Endothelial cell of umbilical vein (primary cell): ENCODE measurements at regions not wholly inside any gene's neighbourhood (a gene's known extent, or its start where the extent isn't known, plus 50 kb on each side); places are given as distances from the start of the nearest gene placed in this dataset.

ENCODE experiments used
- BruUV-seq: library from RNA; stranded (reverse); fragments of 400-500 nt; replicated peaks from 2 replicates; lab custom pipeline; 2021; lab: Mats Ljungman, UMichigan
- CTCF ChIA-PET: fragments of 300-600, 350-600 bp; sonication (Branson Sonifier 250); formaldehyde crosslinking; loops from one replicate; lab custom pipeline; 2021; ENCODE audit warnings: antibody characterized with exemption, inconsistent platforms; lab: Charles Lee
- POLR2A ChIA-PET: fragments of 300-600, 350-600 bp; sonication (Branson Sonifier 250); formaldehyde crosslinking; loops from one replicate; lab custom pipeline; 2021; ENCODE audit warnings: antibody characterized with exemption, inconsistent platforms; lab: Charles Lee
- DNase-seq: peaks from one replicate; pipeline ENCODE4 v3.0.0-alpha.2; 2011; ENCODE audit warnings: low read depth, low spot score
- FAIRE-seq: peaks from 2 replicates; lab custom pipeline; 2011; peaks lifted over from hg19 to GRCh38; lab: Jason Lieb, UNC
- H2AFZ ChIP-seq: 2 replicates; pipeline ENCODE4 v1.6.0; 2012; ENCODE audit warnings: low read depth, low read length, control low read depth, inconsistent platforms
- H3K27ac ChIP-seq: 2 replicates; pipeline ENCODE4 v1.5.1; 2011; ENCODE audit warnings: low read depth, mild to moderate bottlenecking, control low read depth, low read length, moderate library complexity; ENCODE audit not compliant: insufficient read depth
- H3K27me3 ChIP-seq, 2 experiments: 2 replicates each; pipeline versions ENCODE4 v1.6.0 to v1.6.1; 2011; ENCODE audit warnings: low read length in 2 of 2, mixed read lengths in 1 of 2; ENCODE audit not compliant: control insufficient read depth in 2 of 2, insufficient read depth in 2 of 2
- H3K36me3 ChIP-seq, 2 experiments: 2 replicates in 1 of 2; 3 replicates in 1 of 2; pipeline ENCODE4 v1.5.1; 2011; ENCODE audit warnings: low read length in 2 of 2, mild to moderate bottlenecking in 1 of 2, moderate library complexity in 1 of 2; ENCODE audit not compliant: control insufficient read depth in 2 of 2, insufficient read depth in 2 of 2; ENCODE audit errors: extremely low read depth in 1 of 2
- H3K4me1 ChIP-seq: 3 replicates; pipeline ENCODE4 v1.5.1; 2011; ENCODE audit warnings: mild to moderate bottlenecking, low read length; ENCODE audit not compliant: control insufficient read depth, insufficient read depth; ENCODE audit errors: extremely low read depth
- H3K4me2 ChIP-seq: 2 replicates; pipeline ENCODE4 v1.6.1; 2011; ENCODE audit warnings: low read length, control low read depth, mixed read lengths; ENCODE audit not compliant: insufficient read depth
- H3K4me3 ChIP-seq, 3 experiments: fragments of 200-600 bp in 1 of 3; sonication (generic), shearing (Covaris generic) in 1 of 3; replicated peaks in 1 of 3; 2 replicates each; pipeline ENCODE4 v1.5.1; 2011 to 2016; ENCODE audit warnings: control low read depth in 3 of 3, low read length in 3 of 3, mild to moderate bottlenecking in 2 of 3, inconsistent platforms in 1 of 3, low read depth in 1 of 3, moderate library complexity in 1 of 3; ENCODE audit not compliant: insufficient read depth in 1 of 3
- H3K79me2 ChIP-seq: 2 replicates; pipeline ENCODE4 v1.6.0; 2012; ENCODE audit warnings: low read length, inconsistent platforms; ENCODE audit not compliant: control insufficient read depth, insufficient read depth
- H3K9ac ChIP-seq: replicated peaks from 2 replicates; pipeline ENCODE3; 2011; ENCODE audit warnings: low read length, control low read depth; ENCODE audit not compliant: insufficient read depth; ENCODE audit errors: extremely low read depth
- H3K9me1 ChIP-seq: replicated peaks from 3 replicates; pipeline ENCODE4 v1.6.0; 2011; ENCODE audit warnings: mild to moderate bottlenecking, low read length; ENCODE audit not compliant: control insufficient read depth, insufficient read depth; ENCODE audit errors: extremely low read depth
- H3K9me3 ChIP-seq: replicated peaks from 2 replicates; pipeline ENCODE4 v1.5.1; 2012; ENCODE audit warnings: low read length, inconsistent platforms; ENCODE audit not compliant: control insufficient read depth, insufficient read depth
- H4K20me1 ChIP-seq: replicated peaks from 2 replicates; pipeline ENCODE3; 2011; ENCODE audit warnings: mild to moderate bottlenecking, low read length; ENCODE audit not compliant: control insufficient read depth, insufficient read depth; ENCODE audit errors: extremely low read depth
- EZH2 ChIP-seq: IDR thresholded peaks from 2 replicates; pipeline ENCODE4 v1.6.1; 2012; ENCODE audit warnings: borderline replicate concordance, low read depth, mild to moderate bottlenecking, moderate library complexity, low read length, inconsistent platforms; ENCODE audit not compliant: severe bottlenecking
- FOS ChIP-seq: IDR thresholded peaks from 2 replicates; pipeline ENCODE4 v1.6.1; 2011; ENCODE audit warnings: mild to moderate bottlenecking, low read length, moderate library complexity, borderline replicate concordance; ENCODE audit not compliant: insufficient read depth
- GATA2 ChIP-seq: IDR thresholded peaks from 2 replicates; pipeline ENCODE4 v1.7.0; 2011; ENCODE audit warnings: low read depth, mild to moderate bottlenecking, moderate library complexity, mixed read lengths, low read length; ENCODE audit not compliant: insufficient read length, insufficient read depth
- JUN ChIP-seq: IDR thresholded peaks from 2 replicates; pipeline ENCODE4 v1.6.1; 2011; ENCODE audit warnings: borderline replicate concordance, low read depth; ENCODE audit not compliant: insufficient read length, insufficient read depth
- MAX ChIP-seq: IDR thresholded peaks from 2 replicates; pipeline ENCODE4 v1.6.1; 2011; ENCODE audit not compliant: insufficient read depth, insufficient read length
- MYC ChIP-seq: IDR thresholded peaks from one replicate; pipeline ENCODE4 v1.6.1; 2011; ENCODE audit warnings: mild to moderate bottlenecking, low read depth, low read length
- POLR2A ChIP-seq: IDR thresholded peaks from 2 replicates; pipeline ENCODE4 v1.6.1; 2012; ENCODE audit warnings: low read depth, mild to moderate bottlenecking, control low read depth, low read length
- POLR2AphosphoS5 ChIP-seq: IDR thresholded peaks from 2 replicates; pipeline ENCODE4 v1.6.1; 2012; ENCODE audit warnings: low read depth, mild to moderate bottlenecking, control low read depth, low read length, moderate library complexity; ENCODE audit not compliant: insufficient read depth
- dilution Hi-C: fragments of 300-500 bp; cut with MboI; formaldehyde crosslinking; loops from one replicate; pipeline ENCODE4 v1.15.0; 2019; ENCODE audit warnings: low sequenced_read_pairs; ENCODE audit not compliant: extremely low pct_ligation_motif_present
- intact Hi-C: fragments of 100-400 bp; cut with micrococcal nuclease; formaldehyde crosslinking; loops from one replicate; pipeline ENCODE4 v1.10.0; 2022
- TF ChIP-seq, protein P1 (sequence below), 2 donors: IDR thresholded peaks; 1 replicate in 1 of 2; 2 replicates in 1 of 2; pipeline ENCODE4 v1.5.1; 2011; ENCODE audit warnings: low read length in 2 of 2, mild to moderate bottlenecking in 2 of 2, moderate library complexity in 2 of 2, control low read depth in 1 of 2, inconsistent platforms in 1 of 2, low read depth in 1 of 2; ENCODE audit not compliant: insufficient read depth in 1 of 2; ENCODE audit errors: extremely low read depth in 1 of 2

DNA sequence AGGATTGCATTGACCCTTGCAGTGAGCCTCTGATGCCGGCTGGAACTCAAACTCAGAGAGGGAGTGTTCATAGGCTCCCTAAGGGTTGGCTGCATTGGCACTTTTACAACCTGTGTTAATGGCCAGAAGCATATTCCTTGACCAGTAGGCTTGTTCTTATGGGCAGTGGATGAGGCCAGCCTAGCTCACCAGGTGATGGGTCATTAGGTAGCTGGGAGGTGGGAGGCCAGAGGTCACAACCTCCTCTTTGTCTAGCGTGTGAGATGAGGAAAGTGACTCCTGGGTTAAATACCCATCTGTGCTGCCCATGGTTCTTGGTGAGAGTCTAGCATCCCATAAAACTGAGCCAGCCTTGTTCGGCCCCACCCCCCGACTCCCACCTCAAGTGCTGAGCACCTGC is 275.7 kb upstream of the CTNNB1 start:
- dilution Hi-C loops: no loop called here
- POLR2A ChIA-PET: no interaction called here
- BruUV-seq: no TSS peak

More for the DNA sequence above, 275.7 kb upstream of the CTNNB1 start:
- no peak for FAIRE-seq
- H3K27me3 ChIP-seq: no peaks in the 10 kb centered on the region
- TF ChIP-seq POLR2AphosphoS5 (no peak), FOS (no peak), EZH2 (no peak), MAX (no peak), POLR2A (no peak), MYC (no peak), GATA2 (no peak), JUN (no peak)
- TF ChIP-seq, protein P1, sequence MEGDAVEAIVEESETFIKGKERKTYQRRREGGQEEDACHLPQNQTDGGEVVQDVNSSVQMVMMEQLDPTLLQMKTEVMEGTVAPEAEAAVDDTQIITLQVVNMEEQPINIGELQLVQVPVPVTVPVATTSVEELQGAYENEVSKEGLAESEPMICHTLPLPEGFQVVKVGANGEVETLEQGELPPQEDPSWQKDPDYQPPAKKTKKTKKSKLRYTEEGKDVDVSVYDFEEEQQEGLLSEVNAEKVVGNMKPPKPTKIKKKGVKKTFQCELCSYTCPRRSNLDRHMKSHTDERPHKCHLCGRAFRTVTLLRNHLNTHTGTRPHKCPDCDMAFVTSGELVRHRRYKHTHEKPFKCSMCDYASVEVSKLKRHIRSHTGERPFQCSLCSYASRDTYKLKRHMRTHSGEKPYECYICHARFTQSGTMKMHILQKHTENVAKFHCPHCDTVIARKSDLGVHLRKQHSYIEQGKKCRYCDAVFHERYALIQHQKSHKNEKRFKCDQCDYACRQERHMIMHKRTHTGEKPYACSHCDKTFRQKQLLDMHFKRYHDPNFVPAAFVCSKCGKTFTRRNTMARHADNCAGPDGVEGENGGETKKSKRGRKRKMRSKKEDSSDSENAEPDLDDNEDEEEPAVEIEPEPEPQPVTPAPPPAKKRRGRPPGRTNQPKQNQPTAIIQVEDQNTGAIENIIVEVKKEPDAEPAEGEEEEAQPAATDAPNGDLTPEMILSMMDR (IDR thresholded peaks at IDR 0.05; ENCODE audit: extremely low read depth in 1 of 2, insufficient read depth in 1 of 2, low read depth in 1 of 2, low read length in 2 of 2): no peak
- H3K79me2 ChIP-seq: no peaks in the 10 kb centered on the region
- no peaks in the 10 kb centered on the region for H4K20me1 ChIP-seq
- H3K9me3 ChIP-seq: no peaks in the 10 kb centered on the region
- no peak overlapping the region for H3K4me3 ChIP-seq
- H2AFZ ChIP-seq: no peak overlapping the region
- peaks cover 4% of the 10 kb centered on the region for H3K4me1 ChIP-seq
- intact Hi-C loops: loop anchor here (5.0 kb wide), 3 partner anchors 299 to 959 kb away; no protein-coding TSS in a partner anchor
- no peak for DNase-seq
- no peak overlapping the region for H3K27ac ChIP-seq
- H3K36me3 ChIP-seq: no peaks in the 10 kb centered on the region
- H3K4me2 ChIP-seq: no peak overlapping the region
- no peaks in the 10 kb centered on the region for H3K9me1 ChIP-seq
- H3K9ac ChIP-seq: no peak overlapping the region
- CTCF ChIA-PET: no interaction called here
